T follicular helper cell (primary cell): ENCODE measurements at regions not wholly inside any gene's neighbourhood (a gene's known extent, or its start where the extent isn't known, plus 50 kb on each side); places are given as distances from the start of the nearest gene placed in this dataset.
"Not testable (repeated sequence)": the region's sequence is repeated elsewhere in the genome, so short reads cannot be mapped to it uniquely, and the experiment has no call there.

Experiments
- DNase-seq: peaks from one replicate; pipeline ENCODE4 v3.0.0-alpha.2; 2020; ENCODE audit warnings: low read depth

GRCh38 chr2:64795024-64795592 is 141.4 kb upstream of the SERTAD2 start:
- no peak for DNase-seq

DNA sequence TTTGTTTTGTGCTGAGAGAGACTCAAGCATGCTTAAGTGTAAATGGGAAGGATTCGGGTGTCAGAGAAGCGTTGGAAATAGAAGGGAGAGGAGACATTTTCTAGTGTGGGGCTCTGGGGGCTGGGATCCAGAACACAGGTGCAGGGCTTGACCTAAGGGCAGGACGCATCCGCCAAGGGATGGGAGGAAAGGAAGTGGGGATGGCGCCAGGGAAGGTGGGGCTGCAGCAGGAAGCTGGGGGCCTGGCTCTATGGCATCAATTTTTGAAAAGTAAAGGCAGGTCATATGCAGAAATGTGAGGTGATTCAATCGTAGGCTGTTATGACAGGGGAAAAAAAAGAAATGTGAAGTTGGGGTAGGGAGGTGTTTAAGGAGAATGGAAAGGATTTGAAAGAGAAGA is 143.2 kb upstream of the SERTAD2 start:
- DNase-seq, result no peak

- DNase-seq, result no peak
Observed at GRCh38 chr2:64797881-64798575, 144.3 kb upstream of the SERTAD2 start.

- no peak for DNase-seq
Observed at GRCh38 chr2:64799592-64800252, 146.0 kb upstream of the SERTAD2 start.

- DNase-seq, result no peak
Observed at GRCh38 chr2:64803776-64804175, 150.1 kb upstream of the SERTAD2 start.

GRCh38 chr2:64804651-64805050 is 150.9 kb upstream of the SERTAD2 start:
- DNase-seq, result no peak

DNA sequence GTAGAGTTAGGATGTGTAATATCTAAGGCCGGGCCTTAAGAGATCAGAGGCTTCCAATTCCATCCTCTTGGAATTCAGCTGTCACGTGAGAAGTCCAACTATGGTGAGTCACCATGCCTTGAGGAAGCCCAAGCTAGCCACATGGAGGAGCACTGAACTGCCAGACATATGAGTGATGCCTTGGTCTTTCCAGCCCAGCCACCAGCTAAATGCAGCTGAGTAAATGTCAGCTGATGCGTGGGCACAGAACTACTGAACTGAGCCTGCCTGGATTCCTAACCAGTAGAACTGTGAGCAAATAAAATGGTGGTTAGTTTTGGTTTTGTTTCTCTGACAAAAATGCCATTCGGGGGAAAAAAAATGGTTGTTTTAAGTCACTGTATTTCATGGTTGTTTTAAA is 153.7 kb upstream of the SERTAD2 start:
- DNase-seq, result no peak

GRCh38 chr2:64808092-64808491 is 154.4 kb upstream of the SERTAD2 start:
- DNase-seq, result no peak

DNA sequence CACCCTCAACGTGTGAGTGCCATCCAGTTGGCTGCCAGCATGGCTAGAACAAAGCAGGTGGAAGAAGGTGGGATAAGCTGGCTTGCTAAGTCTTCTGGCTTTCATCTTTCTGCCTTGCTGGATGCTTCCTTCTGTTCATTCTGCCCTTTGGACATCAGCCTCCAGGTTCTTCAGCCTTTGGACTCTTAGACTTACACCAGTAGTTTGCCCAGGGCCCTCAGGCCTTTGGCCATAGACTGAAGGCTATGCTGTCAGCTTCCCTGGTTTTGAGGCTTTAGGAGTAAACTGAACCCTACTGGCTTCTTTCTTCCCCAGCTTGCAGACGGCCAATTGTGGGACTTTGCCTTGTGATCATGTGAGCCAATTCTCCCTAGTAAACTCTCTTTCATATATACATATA is 155.0 kb upstream of the SERTAD2 start:
- no peak for DNase-seq

DNA sequence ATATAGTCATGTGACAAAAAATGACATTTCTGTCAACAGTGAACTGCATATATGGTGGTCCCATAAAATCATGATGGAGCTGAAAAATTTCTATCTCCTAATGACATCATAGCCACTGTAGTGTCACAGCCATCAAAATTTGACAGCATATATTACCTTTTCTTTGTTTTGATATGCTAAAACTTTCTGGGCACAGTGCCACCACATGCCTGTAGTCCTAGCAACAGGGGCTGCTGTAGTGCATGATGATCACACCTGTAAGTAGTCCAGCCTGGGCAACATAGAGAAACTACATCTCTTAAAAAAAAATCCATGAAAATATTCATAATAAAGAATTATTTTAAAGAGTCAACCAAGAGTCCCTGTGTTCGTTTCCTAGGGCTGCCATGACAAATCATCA is 155.5 kb upstream of the SERTAD2 start:
- no peak for DNase-seq

DNA sequence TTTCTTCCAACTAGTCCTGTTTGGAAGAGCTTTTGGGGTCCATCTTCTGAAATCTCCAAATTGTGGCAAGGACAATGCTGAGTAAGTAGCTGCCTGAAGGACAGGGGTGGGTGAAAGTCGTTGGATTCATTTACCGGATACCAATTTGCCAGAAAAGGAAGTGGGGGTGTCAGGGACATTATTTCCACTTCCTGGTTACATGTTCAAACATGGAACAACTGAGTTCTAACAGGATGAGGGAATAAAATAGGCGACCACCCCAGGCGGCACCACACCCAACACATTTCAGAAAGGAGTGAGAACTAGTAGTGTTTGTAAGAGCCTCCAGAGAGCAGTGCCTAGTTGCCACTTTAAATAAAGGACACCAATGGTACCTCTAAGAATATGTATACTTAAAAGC is 158.6 kb upstream of the SERTAD2 start:
- DNase-seq, result no peak

- no peak for DNase-seq
Observed at GRCh38 chr2:64814007-64814406, 160.3 kb upstream of the SERTAD2 start.

DNA sequence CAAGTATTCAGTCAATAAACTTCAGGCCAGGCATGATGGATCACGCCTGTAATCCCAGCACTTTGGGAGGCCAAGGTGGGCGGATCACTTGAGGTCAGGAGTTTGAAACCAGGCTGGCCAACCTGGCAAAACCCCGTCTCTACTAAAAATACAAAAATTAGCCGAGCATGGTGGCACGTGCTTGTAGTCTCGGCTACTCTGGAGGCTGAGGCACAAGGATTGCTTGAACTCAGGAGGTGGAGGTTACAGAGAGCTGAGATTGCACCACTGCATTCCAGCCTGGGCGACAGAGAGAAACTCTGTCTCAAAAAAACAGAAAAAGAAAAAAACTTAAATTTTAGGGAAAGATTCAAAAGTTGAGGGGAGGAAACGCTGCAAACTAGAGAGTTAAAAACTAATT is 162.8 kb upstream of the SERTAD2 start:
- not testable (repeated sequence) for DNase-seq

GRCh38 chr2:64817453-64817852 is 163.7 kb upstream of the SERTAD2 start:
- no peak for DNase-seq

DNA sequence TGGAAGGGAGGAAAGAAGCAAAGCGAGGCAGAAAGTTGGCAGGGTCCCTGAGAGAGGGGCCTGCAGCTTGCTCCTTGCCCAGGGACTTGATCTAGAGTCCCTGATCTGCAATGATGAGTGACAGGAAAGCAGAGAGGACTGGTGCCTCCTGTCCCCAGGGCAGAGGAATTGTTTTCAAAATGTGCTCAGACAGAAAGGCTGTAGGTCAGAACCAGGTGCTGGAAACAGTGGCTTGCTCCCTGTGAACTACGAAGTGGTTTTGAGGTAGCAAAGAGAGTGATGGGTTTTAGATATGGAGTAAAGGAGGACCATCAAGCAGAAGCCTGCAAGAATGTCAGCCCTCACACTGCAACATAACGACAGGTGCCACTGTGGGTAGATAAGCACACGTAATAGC is 164.9 kb upstream of the SERTAD2 start:
- DNase-seq, result no peak

GRCh38 chr2:64819361-64819760 is 165.6 kb upstream of the SERTAD2 start:
- no peak for DNase-seq

DNA sequence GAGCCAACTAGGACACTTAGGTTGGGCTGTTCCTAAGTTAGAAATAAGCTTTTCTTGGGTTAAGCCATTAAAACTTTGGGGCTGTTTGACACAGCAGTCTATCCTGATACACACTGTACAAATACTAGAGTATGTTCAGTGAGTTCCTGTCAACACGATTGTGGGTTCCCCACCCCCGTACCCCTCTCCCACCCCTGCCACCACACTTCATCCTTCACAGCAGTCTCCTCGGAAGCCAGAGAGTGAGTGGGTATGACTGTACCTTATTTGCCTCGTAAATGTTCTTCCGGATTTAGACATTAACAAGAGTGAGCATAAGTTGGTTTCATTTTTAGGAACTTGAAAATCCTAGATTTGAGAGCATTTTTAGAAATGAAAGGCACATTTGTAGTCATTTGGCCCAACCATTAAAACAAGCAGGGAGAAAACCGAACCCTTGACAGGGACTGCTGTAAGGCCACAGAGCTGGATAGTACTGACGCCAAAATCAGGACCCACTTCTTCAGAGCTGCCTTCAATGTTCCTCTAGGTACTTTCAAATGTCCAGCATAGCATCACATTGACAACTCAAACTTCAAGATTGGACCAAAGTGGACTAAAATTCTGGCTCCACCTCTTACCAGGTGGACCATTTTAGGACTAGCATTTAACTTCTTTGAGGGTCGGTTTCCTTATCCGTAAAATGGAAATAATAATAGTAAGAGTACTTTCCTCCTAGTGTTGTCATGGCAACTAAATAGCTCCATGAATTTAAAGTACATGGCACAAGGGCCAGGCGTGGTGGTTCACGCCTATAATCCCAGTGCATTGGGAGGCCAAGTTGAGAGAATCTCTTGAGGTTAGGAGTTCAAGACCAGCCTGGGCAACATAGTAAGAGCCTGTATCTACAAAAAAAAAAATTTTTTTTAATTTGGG is 166.3 kb upstream of the SERTAD2 start:
- no peak for DNase-seq

GRCh38 chr2:64820901-64821300 is 167.2 kb upstream of the SERTAD2 start:
- DNase-seq, result no peak

DNA sequence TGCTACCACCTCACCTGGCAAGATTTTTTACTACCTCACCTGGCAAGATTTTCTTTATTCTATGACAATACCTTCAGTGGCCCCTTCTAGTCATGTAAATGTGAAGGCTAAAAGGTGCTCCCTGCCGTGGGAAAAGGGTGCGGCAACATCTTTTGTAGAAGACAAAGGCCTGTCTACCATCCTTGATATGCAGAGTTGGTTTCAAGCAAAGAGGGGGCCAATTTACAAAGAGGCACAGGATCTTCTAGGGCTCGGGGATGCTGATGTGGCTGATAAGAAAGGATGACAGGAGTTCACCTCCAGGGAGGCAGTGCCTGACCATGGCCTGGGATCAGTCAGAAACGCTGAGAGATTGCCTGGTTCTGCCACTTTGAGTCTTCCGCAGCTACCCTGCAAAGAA is 165.4 kb upstream of the SLC1A4 start:
- no peak for DNase-seq

GRCh38 chr2:64825831-64826491 is 163.2 kb upstream of the SLC1A4 start:
- no peak for DNase-seq

DNA sequence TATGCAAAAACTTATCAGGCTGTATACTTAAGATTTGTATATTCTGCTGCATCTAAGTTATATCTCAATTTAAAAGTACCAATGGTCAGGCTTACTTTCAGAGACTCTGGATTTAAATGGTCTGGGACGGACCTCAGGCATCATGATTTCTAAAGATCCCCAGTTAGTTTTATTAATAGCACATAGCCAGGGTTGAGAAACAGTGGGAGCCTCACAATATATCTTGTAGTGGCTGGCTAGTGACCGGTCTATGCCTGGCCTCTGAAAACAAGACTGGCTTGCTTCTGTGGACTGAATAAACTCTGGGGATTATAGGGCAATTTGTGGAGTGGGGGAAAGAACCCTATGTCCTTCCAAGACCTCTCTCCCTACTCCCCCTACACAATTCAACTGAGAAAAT is 162.5 kb upstream of the SLC1A4 start:
- DNase-seq, result no peak

DNA sequence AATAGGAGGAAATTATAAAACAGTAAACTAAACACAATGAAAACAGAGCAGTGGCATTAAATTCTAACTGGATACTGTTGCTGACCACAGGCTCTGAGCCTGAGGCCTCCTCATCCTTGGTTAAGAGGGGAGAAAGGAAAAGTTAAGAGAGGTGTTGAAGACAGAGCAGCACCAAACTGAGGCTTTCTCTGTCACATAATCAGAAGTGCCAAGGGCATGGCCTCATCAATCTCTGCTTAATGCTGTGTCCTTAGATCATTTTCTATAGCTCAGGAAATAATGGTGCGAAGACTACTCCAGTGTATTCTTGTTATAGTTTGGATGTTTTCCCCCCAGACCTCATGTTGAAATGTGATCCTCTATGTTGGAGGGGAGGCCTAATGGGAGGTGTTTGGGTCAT is 160.9 kb upstream of the SLC1A4 start:
- DNase-seq, result no peak
